ENCODE measurements at regions not wholly inside any gene's neighbourhood (a gene's known extent, or its start where the extent isn't known, plus 50 kb on each side); places are given as distances from the start of the nearest gene placed in this dataset.
"Not testable (repeated sequence)": the region's sequence is repeated elsewhere in the genome, so short reads cannot be mapped to it uniquely, and the experiment has no call there.

DNA sequence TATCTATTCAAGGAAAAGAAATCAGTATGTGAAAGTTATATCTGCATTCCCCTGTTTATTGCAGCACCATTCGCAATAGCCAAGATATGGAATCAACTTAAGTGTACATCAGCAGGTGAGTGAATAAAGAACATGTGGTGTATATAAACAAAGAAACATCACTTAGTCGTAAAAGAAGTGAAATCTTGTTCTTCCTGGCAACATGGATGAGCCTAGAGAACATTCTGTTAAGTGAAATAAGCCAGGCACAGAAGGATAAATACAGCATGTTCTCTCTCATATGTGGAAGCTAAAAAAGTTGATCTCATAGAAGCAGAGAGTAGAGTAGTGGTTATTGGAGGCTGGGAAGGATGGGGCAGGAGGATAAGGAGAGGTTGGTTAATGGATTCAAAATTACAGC, 287.9 kb upstream of the FERMT1 start:
- FAIRE-seq, result no peak

DNA sequence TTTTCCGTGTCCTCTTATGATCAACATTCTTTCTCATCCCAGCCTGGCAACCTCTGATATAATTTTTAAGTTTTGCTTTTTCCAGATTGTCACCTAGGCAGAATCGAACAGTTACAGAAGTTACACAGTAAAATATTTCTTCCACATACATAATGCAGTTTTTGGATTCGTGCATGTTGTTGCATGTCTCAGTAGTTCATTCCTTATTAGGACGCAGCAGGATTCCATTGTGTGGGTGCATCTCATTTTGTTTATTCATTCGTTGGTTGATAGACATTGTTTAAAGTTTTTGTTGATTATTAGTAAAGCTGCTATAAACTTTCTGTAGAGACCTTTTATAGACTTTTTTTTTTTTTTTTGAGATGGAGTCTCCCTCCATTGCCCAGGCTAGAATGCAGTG, 284.3 kb upstream of the FERMT1 start:
- no peak for FAIRE-seq

DNA sequence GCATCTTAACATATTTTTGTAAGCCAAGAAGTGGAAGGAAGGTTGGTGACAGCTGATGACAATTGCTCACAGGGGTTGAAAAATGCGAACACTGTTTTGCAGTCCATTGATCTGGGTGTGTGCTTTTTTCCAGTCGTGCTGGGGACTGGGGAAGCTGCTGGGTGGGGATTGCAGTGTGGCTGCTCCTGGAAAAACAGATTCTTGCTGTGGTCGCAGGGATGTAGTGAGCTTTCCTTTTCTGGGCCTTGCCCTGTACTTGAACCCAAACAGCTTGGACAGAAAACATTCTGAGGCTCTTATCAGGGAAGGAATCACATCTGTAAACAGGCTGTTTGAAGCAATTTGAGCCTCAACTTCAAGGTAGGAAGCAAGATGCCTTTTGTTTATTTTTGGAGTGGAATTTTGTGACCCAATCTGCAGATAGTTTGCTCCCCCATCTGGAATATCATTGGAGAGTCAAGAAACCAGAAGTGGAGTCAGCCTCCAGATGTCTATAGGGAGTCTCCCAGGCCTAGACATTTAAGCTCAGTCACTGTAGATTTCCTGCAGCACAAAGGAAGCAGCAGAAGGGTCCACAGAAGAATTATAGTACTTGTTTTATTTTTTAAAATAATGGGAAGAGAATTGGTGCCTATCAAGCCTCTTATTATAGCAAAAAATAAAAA, 279.2 kb upstream of the FERMT1 start:
- peak; percentile 86 for FAIRE-seq

DNA sequence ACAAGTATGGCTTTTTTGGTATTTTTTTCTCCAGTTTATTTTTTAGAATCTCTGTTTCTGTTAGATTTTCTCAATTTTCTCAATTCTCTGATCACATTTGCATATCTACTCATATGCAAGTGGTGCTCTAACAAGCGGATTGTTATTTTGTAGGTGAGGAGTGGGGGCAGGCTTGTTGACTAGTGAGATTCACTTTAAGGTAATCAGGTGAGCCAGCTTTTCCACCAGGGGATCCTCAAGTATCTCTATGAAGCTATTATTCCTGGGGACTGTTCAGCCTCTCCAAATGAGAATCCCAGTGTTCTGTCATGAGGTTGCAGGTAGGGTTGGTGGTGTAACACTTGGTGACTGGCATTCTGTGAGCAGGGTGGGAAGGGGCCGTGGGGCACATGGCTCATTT, 274.3 kb upstream of the FERMT1 start:
- FAIRE-seq, result no peak

DNA sequence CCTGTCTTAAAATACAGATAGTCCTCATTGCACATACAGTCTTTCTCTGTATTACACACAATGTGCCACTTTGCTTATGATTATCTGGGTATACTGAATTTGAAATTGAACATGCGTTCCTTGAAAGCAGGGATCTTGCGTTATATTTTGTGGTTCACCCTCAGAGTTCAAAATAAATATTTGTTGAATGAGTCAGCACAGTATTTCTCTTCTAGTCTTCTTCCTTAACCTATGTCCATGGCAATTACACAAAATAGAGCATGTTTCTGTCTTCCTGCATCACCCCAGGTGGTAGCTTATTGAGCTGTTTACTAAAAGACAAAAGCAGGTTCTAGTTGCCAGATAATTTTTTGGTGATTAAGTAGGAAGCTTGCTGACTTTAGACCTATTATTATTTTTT, 272.9 kb upstream of the FERMT1 start:
- FAIRE-seq, result no peak

DNA sequence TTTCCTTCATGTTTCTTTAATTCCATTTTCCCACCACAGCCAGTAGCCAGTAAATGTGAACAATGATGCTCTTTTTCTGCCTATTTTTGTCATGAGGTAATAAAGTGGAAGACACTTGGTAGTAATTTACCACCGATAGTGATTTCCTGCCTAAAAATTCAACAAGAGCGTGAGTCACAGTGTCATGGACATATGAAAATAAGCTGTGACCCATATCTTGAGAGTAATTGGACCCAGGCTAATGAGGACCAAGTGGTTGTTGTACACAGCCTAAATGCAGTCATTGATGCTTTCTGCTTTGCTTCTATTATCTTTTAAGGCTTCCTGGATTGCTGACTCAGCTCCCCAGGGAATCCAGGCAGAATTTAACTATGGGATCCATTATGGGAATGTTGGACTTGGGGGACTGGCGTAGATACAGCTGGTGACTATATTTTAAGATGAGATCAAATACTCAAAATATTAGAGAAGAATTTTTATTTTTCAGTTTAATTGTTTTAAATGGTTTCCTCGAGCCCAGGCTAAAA, 265.9 kb upstream of the FERMT1 start:
- FAIRE-seq, result no peak

DNA sequence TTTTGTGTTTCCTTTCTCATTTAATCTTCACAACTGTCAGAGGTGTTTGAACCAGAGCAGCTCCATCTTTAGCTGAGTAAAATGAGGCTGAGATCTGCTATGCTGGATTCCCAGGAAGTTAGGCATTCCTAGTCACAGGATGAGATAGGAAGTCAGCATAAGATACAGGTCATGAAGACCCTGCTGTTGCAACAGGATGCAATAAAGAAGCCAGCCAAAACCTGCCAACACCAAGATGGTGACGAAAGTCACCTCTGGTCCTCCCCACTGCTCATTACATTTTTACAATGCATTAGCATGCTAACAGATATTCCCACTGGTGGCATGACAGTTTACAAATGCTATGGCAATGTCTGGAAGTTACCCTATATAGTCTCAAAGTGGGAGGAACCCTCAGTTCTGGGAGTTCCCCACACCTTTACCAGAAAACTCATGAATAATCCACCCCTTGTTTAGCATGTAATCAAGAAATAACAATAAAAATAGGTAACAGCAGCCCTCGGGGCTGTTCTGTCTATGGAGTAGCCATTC, 262.2 kb upstream of the FERMT1 start:
- no peak for FAIRE-seq

DNA sequence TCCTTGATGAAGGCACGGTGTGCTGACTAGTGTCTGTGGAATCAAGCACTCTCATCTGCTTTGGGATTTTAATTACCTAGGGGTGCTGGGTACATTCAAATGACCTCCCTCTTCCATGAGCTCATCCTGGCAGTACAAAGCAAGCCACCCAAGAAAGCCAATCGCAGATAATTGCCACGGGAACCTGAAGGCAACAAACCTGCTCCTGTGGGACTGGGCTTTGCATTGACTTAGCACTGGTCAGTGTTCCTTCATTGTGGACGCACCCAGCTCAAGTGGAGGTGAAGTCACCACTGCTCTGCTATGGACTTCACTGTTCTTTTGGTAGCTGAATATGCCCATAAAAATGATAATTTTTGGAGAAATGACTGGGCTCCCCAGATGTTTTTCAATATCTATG, 261.6 kb upstream of the FERMT1 start:
- no peak for FAIRE-seq

DNA sequence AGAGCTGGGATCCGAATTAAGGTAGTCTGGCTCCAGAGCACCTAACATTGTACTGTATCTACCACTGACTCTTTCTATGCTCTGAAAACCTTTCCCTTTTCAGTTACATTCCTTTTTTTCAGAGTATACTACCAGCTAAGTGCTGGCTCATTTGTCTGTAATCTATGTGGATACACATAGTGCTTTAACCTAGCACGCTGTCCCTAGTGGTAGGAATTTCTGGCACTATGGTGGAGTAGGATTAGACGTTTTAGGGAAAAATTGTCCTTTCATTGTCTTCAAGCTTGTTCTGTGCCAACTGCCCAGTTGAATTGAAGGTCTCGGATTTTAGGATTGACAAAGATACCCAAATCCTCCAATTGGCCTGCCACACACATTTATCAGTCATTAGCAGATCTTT, 259.1 kb upstream of the FERMT1 start:
- FAIRE-seq, result no peak

DNA sequence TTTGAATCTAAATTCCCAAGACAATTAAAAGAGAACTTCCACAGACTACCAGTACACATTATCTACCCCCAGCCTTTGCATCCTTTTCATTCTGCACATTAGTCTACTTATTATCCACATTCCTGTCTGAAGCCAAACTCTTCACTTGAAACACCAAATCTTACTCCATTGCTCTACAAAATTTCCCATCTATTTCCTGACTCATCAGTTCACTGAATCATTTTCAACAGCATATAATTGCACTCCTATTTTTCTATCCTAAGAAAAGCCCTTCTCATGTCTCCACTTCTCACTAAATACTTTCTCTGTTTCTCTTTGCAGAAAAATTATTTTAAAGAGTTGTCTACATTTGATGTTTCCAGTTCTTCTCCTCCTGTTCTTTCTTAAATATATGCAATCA, 239.4 kb upstream of the FERMT1 start:
- FAIRE-seq, result no peak

DNA sequence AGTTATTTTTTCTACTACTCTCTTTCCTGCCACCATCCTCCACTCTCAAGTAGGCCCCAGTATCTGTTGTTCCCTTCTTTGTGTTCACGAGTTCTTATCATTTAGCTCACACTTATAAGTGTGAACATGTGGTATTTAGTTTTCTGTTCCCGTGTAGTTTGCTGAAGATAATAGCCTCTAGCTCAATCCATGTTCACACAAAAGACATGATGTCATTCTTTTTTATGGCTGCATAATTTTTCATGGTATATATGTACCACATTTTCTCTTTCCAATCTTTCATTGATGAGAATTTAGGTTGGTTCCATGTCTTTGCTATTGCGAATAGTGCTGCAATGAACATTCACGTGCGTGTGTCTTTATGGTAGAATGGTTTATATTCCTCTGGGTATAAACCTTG, 237.9 kb upstream of the FERMT1 start:
- no peak for FAIRE-seq

DNA sequence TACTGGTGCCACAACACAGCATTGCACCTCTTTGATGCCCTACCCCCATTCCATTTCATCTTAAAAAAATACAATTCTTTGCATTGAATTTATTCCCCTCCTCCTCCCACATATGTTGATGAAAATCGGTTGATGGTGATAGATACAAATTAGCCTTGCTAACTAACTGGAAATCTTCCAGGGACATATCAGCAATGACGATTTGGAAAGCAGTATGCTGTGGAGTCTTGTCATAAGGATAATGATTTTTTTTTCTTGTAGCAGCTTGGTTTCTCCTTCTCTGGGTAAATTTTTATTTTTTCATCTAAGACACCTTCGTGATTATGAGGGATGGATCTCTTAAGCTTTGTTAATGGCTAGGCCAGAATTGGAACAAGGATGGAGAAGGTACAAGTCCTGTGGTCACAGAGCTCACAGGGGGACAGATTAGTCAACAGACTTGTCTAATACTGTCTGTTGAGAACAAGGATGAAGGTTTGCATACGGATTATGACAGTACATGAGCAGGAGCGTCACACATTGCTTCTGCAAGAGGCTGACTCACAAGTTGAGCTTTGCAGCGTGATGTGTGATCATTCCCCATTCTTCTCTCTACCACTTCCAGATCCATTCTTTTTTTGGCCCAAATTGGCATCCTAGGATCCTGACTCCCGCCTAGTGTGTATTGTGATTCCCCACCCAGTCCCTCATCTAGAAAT, 233.1 kb upstream of the FERMT1 start:
- no peak for FAIRE-seq

DNA sequence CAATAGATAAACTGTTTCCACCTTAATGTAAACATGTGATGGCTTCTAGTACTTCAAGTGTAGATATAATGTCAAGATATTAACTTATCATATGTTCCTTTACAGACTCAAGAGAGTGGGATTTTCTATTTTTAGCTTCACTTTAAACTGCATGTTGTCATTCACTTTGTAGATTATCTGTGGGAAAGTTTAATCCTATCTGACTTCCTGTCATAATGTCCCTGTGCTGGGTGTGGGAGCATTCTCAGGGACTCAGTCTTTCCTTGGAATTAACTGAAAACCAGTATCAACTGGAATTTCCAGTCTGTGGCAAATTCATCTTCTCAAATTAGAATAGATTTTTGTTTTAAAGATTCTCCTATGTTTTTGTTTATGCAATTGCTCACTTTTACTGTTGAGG, 226.1 kb upstream of the FERMT1 start:
- FAIRE-seq, result no peak

DNA sequence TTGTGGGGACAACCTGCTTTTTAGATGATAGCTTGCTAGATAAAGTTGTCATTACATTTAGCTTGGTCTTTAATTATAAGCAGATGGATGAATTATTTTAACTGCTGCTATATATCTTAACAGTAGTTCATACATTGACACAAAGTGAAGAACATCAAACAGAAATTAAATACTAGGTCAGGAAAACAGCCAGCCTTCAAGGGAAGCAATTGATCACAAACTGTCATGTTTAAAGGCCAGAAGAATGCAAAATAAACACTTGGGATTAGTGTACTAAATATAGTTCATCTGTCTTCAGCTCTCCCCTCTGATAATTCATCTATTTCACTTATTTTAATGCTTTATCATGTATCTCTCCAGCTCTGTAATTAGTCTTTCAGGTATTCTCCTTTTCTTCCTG, 225.1 kb upstream of the FERMT1 start:
- FAIRE-seq, result peak; percentile 72

DNA sequence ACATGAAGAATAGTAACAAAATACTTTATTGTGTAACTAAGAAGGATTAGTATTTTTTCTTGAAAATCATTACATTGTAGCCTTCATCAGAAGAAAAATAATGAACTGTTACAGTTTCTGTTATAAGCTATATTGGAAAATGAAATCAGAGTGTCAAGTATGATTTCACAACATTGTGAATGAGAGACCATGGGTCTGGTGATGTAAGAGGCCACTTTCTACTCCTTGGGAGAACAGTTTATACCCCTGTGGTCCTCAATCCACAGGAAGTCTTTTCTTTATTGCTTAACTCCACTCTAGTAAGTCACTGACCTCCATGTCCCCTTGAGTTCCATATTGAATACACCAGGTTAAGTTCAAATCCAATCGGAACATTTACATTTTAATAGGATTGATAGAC, 218.7 kb upstream of the FERMT1 start:
- FAIRE-seq, result no peak

DNA sequence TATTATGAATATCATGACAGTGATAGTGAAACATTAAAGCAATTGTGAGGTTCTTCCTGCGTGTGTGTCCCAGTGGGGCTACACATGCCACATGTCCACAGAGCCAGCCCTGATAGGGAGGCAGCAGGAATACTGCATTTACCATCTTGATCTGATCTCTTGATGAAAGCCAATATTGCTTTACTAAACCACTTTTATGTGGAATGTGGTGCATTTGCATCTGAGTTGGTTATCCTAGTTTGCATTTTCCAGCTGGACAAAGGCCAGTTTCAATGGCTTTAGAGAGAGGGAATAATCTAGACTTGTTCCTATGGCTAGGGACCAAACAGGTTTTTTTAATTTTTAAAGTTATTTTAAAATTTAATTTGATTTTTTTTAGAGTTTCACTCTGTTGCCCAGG, 216.3 kb upstream of the FERMT1 start:
- no peak for FAIRE-seq

DNA sequence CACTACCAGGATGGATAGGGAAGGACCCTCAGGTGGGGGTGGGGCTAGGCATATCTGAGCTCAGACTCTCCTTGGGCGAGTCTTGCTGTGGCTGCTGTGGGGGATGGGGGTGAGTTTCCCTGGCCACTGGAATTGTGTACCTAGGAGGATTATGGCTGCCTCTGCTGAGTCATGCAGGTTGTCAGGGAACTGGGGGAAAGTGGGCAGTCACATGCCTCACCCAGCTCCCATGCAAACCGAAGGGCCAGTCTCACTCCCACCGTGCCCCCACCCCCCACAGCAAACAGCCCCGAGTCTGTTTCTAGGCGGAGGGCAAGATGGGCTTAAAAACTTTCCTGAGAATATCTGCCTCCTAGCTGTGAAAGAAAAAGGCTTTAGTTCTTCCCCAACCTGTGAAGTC, 210.3 kb upstream of the FERMT1 start:
- FAIRE-seq, result no peak

DNA sequence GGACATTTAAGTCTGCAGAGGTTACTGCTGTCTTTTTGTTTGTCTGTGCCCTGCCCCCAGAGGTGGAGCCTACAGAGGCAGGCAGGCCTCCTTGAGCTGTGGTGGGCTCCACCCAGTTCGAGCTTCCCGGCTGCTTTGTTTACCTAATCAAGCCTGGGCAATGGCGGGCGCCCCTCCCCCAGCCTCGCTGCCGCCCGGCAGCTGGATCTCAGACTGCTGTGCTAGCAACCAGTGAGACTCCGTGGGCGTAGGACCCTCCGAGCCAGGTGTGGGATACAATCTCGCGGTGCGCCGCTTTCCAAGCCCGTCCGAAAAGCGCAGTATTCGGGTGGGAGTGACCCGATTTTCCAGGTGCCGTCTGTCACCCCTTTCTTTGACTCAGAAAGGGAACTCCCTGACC, 198.4 kb upstream of the FERMT1 start:
- FAIRE-seq, result not testable (repeated sequence)

DNA sequence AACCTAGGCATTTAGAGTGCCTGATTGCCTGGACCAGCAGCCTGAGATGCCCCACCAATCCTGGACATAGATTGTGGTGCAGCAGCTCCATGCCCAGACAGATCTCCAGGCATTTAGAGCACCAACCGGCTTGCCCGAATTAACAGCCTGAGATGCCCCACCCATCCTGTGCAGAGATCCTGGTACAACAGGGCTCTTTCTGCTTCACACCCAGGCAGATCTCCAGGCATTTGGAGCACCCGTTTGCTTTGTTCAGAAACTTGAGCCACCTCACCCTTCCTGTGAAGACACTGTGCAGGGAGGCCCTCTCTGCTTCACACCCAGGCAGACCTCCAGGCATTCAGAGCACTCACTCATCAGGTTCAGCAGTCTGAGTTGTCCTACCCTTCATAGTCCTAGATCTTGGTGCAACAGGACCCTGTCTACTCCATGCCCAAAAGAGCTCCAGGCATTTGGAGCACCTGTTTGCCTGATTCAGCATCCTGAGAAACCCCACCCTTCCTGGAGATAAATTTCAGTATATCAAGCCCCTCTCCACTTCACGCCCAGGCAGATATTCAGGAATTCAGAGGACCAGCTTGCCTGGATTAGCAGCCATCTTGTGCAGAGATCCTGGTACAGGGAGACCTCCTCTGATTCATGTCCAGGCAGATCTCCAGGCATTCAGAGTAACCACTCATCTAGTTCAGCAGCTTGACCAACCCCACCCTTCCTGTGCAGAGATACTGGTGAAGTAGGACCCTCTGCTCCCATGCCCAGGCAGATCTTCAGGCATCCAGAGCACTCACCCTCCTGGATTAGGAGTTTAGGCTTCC, 189.2 kb upstream of the FERMT1 start:
- no peak for FAIRE-seq

DNA sequence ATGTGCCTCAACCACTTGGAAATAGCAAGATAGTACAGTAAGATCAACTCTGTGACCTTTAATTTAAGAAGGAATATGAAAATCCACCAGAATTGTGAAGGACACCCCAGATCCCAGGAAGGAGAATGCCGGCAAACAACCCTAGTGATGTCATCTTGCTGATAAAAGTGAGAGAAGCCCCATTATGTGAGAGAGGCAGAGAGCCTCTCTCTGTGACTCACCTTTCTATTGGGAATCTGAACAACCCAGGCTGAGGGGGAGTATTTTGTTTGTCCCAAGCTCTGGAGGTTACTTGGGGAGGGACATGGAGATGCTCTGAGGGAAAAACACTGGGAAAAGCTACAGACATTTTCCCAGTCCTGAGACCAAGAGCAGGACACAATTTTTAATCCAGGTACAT, 188.3 kb upstream of the FERMT1 start:
- no peak for FAIRE-seq

DNA sequence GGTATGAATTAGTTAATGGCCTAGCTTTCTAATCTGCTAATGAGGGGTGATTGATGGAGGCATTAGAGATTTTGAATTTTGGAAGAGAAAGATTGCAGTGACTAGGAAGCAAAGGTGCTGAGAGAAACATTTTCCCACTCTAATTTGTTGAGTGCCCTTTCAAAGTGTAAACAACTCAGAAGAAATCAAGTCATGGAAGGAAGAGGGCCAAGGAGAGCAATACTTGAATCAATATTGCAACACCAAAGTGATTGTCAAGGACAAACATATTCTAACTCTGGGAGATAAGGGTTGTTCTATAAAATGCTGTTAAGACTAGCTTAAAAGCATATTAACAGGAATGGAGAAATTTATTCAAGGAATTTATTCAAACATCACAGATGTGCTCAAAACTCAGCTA, 182.7 kb upstream of the FERMT1 start:
- FAIRE-seq, result no peak

DNA sequence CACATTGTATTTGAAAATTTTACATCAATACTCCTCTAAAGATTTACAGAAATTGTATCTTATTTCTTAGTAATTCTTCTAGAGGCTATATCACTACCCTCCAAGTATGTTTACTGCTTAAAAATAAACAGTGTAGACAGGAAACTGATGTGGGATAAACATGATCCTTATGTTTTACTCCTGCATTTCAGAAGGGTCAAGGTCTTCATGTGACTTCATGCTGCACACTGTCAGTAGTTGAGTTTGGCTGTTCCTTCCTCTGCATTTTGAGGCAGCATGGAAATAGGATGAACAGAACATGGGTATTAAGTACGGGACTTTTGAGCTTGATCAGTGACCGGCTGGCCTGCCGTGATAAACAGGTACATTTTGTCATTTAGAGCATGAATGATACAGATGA, 179.2 kb upstream of the FERMT1 start:
- no peak for FAIRE-seq

DNA sequence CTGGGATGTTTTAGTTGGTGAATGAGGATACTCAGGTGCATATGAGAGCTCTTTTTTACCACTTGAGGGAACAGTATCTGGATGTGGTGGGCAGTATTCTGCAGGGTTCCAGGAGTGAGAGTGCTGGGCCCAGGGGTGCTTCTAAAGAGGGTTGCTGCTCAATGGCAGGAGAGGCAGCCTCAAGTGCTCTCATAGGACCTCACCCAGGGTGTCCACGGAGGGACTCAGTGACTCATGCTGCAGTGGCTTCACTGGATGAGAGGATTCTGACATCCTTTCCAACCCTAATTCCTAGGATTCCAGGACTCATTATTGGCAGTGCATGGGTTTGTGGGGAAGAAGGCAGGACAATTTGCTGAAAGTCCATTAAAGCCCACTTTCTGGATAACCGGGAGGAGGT, 176.6 kb upstream of the FERMT1 start:
- no peak for FAIRE-seq

DNA sequence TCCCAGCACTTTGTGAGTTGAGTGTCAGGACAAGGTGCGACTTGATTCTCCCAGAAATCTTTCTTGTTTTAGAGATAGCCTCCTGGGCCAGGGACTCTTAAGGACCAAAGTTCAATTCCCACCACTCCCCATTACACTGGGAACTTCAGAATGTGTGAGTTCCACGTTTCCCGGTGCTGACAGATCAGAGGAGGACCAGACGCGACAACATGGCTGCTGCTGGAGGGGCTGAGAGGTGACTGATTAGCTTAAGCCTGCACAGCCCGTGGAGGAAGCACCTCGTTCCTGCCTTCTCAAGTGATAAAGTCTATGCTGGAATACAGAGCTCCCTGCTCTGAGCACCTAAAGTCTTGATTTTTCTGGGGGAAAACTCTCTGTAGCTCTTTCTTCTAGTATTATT, 175.2 kb upstream of the FERMT1 start:
- no peak for FAIRE-seq

Measured in endometrium (tissue), 2 donors.